ENCODE measurements at regions not wholly inside any gene's neighbourhood (a gene's known extent, or its start where the extent isn't known, plus 50 kb on each side); places are given as distances from the start of the nearest gene placed in this dataset.

GRCh38 chr2:38129987-38130386 lies 54.0 kb upstream of the CYP1B1 start:
- H3K9ac ChIP-seq (ENCODE audit: insufficient read length), result no peak overlapping the region
- no peak for TF ChIP-seq POLR2AphosphoS5 (IDR thresholded peaks at IDR 0.05; ENCODE audit: borderline replicate concordance, low read depth, low read length)
- no peak for TF ChIP-seq FOXP2 (optimal IDR thresholded peaks at IDR 0.05; ENCODE audit: control extremely low read depth, extremely low read length, insufficient read depth)
- no peak for TF ChIP-seq EZH2 (IDR thresholded peaks at IDR 0.05)
- H3K27ac ChIP-seq, result no peak overlapping the region
- no peak overlapping the region for H3K4me3 ChIP-seq
- H3K9me3 ChIP-seq (ENCODE audit: low read depth, low read length), result no peaks in the 10 kb centered on the region
- no peaks in the 10 kb centered on the region for H3K36me3 ChIP-seq (ENCODE audit: insufficient read depth, low read length)
- no peak for DNase-seq (ENCODE audit: low read depth, low spot score)

GRCh38 chr2:38129481-38129880 lies 53.5 kb upstream of the CYP1B1 start:
- H3K27ac ChIP-seq, result no peak overlapping the region
- no peak overlapping the region for H3K4me3 ChIP-seq
- no peak for TF ChIP-seq FOXP2 (optimal IDR thresholded peaks at IDR 0.05; ENCODE audit: control extremely low read depth, extremely low read length, insufficient read depth)
- TF ChIP-seq EZH2 (IDR thresholded peaks at IDR 0.05), result no peak
- TF ChIP-seq POLR2AphosphoS5 (IDR thresholded peaks at IDR 0.05; ENCODE audit: borderline replicate concordance, low read depth, low read length), result no peak
- no peaks in the 10 kb centered on the region for H3K36me3 ChIP-seq (ENCODE audit: insufficient read depth, low read length)
- no peak overlapping the region for H3K9ac ChIP-seq (ENCODE audit: insufficient read length)
- DNase-seq (ENCODE audit: low read depth, low spot score), result no peak
- no peaks in the 10 kb centered on the region for H3K9me3 ChIP-seq (ENCODE audit: low read depth, low read length)

GRCh38 chr2:38128653-38129052 lies 52.7 kb upstream of the CYP1B1 start:
- H3K9ac ChIP-seq (ENCODE audit: insufficient read length), result no peak overlapping the region
- DNase-seq (ENCODE audit: low read depth, low spot score), result no peak
- no peaks in the 10 kb centered on the region for H3K36me3 ChIP-seq (ENCODE audit: insufficient read depth, low read length)
- no peaks in the 10 kb centered on the region for H3K9me3 ChIP-seq (ENCODE audit: low read depth, low read length)
- H3K4me3 ChIP-seq, result no peak overlapping the region
- no peak overlapping the region for H3K27ac ChIP-seq
- TF ChIP-seq EZH2 (IDR thresholded peaks at IDR 0.05) (no peak), FOXP2 (optimal IDR thresholded peaks at IDR 0.05; ENCODE audit: control extremely low read depth, extremely low read length, insufficient read depth) (no peak), POLR2AphosphoS5 (IDR thresholded peaks at IDR 0.05; ENCODE audit: borderline replicate concordance, low read depth, low read length) (no peak)

DNA sequence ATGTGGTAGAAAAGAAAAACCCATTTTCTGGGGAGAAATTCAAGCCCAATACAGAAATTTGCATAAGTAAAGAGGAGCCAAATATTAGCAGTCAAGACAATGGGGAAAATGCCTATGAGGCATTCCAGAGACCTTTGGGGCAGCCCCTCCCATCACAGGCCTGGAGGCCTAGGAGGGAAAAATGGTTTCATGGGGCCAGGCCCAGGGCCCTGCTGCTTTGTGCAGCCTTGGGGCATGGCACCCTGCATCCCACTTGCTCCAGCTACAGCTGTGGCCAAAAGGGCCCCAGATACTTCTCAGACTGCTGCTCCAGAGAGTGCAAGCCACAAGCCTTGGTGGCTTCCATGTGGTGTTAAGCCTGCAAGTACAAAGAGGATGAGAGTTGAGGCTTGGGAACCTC lies 51.3 kb upstream of the CYP1B1 start:
- no peaks in the 10 kb centered on the region for H3K9me3 ChIP-seq (ENCODE audit: low read depth, low read length)
- H3K36me3 ChIP-seq (ENCODE audit: insufficient read depth, low read length), result no peaks in the 10 kb centered on the region
- no peak overlapping the region for H3K4me3 ChIP-seq
- no peak overlapping the region for H3K27ac ChIP-seq
- no peak for DNase-seq (ENCODE audit: low read depth, low spot score)
- no peak overlapping the region for H3K9ac ChIP-seq (ENCODE audit: insufficient read length)
- TF ChIP-seq FOXP2 (optimal IDR thresholded peaks at IDR 0.05; ENCODE audit: control extremely low read depth, extremely low read length, insufficient read depth), result no peak
- TF ChIP-seq POLR2AphosphoS5 (IDR thresholded peaks at IDR 0.05; ENCODE audit: borderline replicate concordance, low read depth, low read length), result no peak
- TF ChIP-seq EZH2 (IDR thresholded peaks at IDR 0.05), result no peak

DNA sequence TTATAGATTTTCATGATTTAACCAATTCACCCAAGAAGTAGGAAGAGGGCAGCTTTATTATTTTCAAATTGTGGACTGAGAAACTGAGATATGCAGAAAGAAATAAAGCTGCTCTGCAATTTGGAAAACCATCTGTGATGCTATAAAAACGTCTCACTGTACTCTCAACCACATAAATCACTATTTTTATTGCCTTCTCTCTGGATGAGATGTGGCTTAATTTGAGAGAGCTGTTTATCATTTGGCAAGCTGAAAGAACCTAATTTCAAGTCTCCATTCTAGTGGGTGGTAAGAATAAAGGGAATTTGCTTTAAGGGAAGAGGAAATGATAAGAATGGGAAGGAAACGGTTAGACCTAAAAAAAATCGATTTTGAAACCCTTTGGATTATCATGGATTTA lies 49.9 kb upstream of the CYP1B1 start:
- H3K9ac ChIP-seq (ENCODE audit: insufficient read length), result no peak overlapping the region

More for the DNA sequence above, 49.9 kb upstream of the CYP1B1 start:
- Histone ChIP-seq H3K27ac (no peak overlapping the region), H3K9me3 (ENCODE audit: low read depth, low read length) (no peaks in the 10 kb centered on the region), H3K4me3 (peak overlapping the region; percentile 9; the same call in 1 of the 2 replicates), H3K36me3 (ENCODE audit: insufficient read depth, low read length) (no peaks in the 10 kb centered on the region)
- TF ChIP-seq POLR2AphosphoS5 (IDR thresholded peaks at IDR 0.05; ENCODE audit: borderline replicate concordance, low read depth, low read length) (peak; percentile 48; the same call in 1 of the 2 replicates), EZH2 (IDR thresholded peaks at IDR 0.05) (no peak)
- DNase-seq (ENCODE audit: low read depth, low spot score), result peak; percentile 77

Measured in SK-N-MC (cell line).